ENCODE measurements at regions not wholly inside any gene's neighbourhood (a gene's known extent, or its start where the extent isn't known, plus 50 kb on each side); places are given as distances from the start of the nearest gene placed in this dataset.

GRCh38 chr12:124501112-124501561 is 66.3 kb downstream of the NCOR2 start:
- Histone ChIP-seq H3K4me1 (ENCODE audit: insufficient read depth) (peaks cover 39% of the 10 kb centered on the region), H2AFZ (no peak overlapping the region), H3K79me2 (ENCODE audit: insufficient read depth) (peaks cover 86% of the 10 kb centered on the region), H3K36me3 (ENCODE audit: low read depth) (no peaks in the 10 kb centered on the region), H3K4me3 (no peak overlapping the region), H3F3A (ENCODE audit: insufficient read depth) (peaks cover 21% of the 10 kb centered on the region), H3K9ac (no peak overlapping the region), H3K27ac (no peak overlapping the region), H3K9me2 (ENCODE audit: insufficient read depth) (no peaks in the 10 kb centered on the region), H4K20me1 (ENCODE audit: insufficient read depth) (peaks cover 4% of the 10 kb centered on the region; the same call in 1 of the 2 replicates), H3K4me2 (ENCODE audit: unreplicated experiment) (no peak overlapping the region), H3K9me3 (ENCODE audit: low read depth) (no peaks in the 10 kb centered on the region), H3K27me3 (replicated peaks; ENCODE audit: insufficient read depth) (no peaks in the 10 kb centered on the region)
- no peak for DNase-seq
- TF ChIP-seq EZH2phosphoT487 (IDR thresholded peaks at IDR 0.05; ENCODE audit: insufficient read depth, low read depth) (no peak), EZH2 (IDR thresholded peaks at IDR 0.05; ENCODE audit: insufficient read depth, poor library complexity, severe bottlenecking) (no peak)
- in situ Hi-C loops (cut with MboI): no loop called here
- 84% methylated on average over 15 to 17 of the region's 17 CpGs for WGBS, 2 experiments (ENCODE audit: low coverage in 1 of 2, low lambda C conversion rate in 2 of 2, missing lambda C conversion rate in 2 of 2)

DNA sequence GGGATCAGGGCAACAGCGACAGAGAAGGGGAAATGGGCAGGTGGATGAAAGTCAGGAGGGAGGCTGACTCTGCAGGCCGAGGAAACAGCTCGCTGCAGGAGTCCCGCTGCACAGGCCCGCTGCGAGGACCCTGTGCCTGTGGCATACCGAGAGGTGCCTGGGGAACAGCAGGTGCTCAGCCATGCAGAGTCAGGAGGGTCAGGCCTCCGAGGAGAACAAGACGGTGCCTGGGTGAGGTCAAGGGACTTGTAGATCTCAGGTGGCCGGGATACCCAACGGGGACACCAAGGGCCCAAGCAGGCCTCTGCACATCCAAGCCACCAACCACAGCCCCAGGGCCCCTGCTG is 67.5 kb downstream of the NCOR2 start:
- H3K4me2 ChIP-seq (ENCODE audit: unreplicated experiment): no peak overlapping the region
- H3K4me1 ChIP-seq (ENCODE audit: insufficient read depth): peaks cover 35% of the 10 kb centered on the region
- WGBS, 2 experiments (ENCODE audit: low coverage in 1 of 2, low lambda C conversion rate in 2 of 2, missing lambda C conversion rate in 2 of 2): 97 to 99% methylated on average over 11 of the region's 11 CpGs
- H3F3A ChIP-seq (ENCODE audit: insufficient read depth): peaks cover 21% of the 10 kb centered on the region
- DNase-seq: no peak
- in situ Hi-C loops (cut with MboI): no loop called here
- TF ChIP-seq EZH2 (IDR thresholded peaks at IDR 0.05; ENCODE audit: insufficient read depth, poor library complexity, severe bottlenecking) (no peak), EZH2phosphoT487 (IDR thresholded peaks at IDR 0.05; ENCODE audit: insufficient read depth, low read depth) (no peak)
- H3K79me2 ChIP-seq (ENCODE audit: insufficient read depth): peaks cover 86% of the 10 kb centered on the region
- H3K9me2 ChIP-seq (ENCODE audit: insufficient read depth): no peaks in the 10 kb centered on the region
- H3K27ac ChIP-seq: no peak overlapping the region
- H3K9ac ChIP-seq: no peak overlapping the region
- no peaks in the 10 kb centered on the region for H3K9me3 ChIP-seq (ENCODE audit: low read depth)
- peaks cover 4% of the 10 kb centered on the region; the same call in 1 of the 2 replicates for H4K20me1 ChIP-seq (ENCODE audit: insufficient read depth)
- no peaks in the 10 kb centered on the region for H3K36me3 ChIP-seq (ENCODE audit: low read depth)
- H3K27me3 ChIP-seq (replicated peaks; ENCODE audit: insufficient read depth): no peaks in the 10 kb centered on the region
- H3K4me3 ChIP-seq: no peak overlapping the region
- H2AFZ ChIP-seq: no peak overlapping the region

DNA sequence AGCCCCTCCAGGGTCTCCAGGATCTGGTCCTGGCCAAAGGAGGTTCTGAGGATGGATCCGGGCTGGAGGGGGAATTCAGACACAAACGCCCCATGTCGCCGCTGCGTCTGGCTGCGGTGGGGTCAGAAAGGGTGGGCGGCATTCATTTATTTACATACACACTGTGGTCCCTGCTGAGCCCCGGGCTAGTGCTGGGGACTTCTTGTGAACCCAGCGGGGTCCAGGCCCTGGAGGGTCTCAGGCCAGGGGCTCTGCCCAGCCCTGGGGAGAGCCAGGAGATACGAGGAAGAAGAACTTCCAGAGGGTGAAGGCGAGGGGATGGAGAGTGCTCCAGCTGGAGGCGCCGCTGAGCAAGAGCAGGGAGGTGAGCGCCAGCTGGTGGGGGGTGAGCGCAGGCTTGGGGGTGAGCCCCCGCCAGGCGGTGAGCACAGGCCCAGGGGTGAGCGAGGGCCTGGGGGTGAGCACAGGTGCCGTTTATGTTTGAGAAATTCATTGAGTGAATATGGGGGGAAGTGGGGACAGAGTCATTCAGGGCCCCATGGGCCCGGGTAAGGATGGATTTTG is 68.1 kb downstream of the NCOR2 start:
- no peak overlapping the region for H2AFZ ChIP-seq
- TF ChIP-seq EZH2phosphoT487 (IDR thresholded peaks at IDR 0.05; ENCODE audit: insufficient read depth, low read depth) (no peak), EZH2 (IDR thresholded peaks at IDR 0.05; ENCODE audit: insufficient read depth, poor library complexity, severe bottlenecking) (no peak)
- no peaks in the 10 kb centered on the region for H3K9me2 ChIP-seq (ENCODE audit: insufficient read depth)
- 88 to 90% methylated on average over 17 to 20 of the region's 20 CpGs for WGBS, 2 experiments (ENCODE audit: low coverage in 1 of 2, low lambda C conversion rate in 2 of 2, missing lambda C conversion rate in 2 of 2)
- no peak overlapping the region for H3K9ac ChIP-seq
- H3K4me1 ChIP-seq (ENCODE audit: insufficient read depth): peaks cover 35% of the 10 kb centered on the region
- H3K27ac ChIP-seq: peak overlapping the region; percentile 98
- peaks cover 21% of the 10 kb centered on the region for H3F3A ChIP-seq (ENCODE audit: insufficient read depth)
- H3K4me3 ChIP-seq: no peak overlapping the region
- H3K27me3 ChIP-seq (replicated peaks; ENCODE audit: insufficient read depth): no peaks in the 10 kb centered on the region
- no peak for DNase-seq
- in situ Hi-C loops (cut with MboI): no loop called here
- no peaks in the 10 kb centered on the region for H3K9me3 ChIP-seq (ENCODE audit: low read depth)
- no peaks in the 10 kb centered on the region for H3K36me3 ChIP-seq (ENCODE audit: low read depth)
- H3K79me2 ChIP-seq (ENCODE audit: insufficient read depth): peaks cover 86% of the 10 kb centered on the region
- H4K20me1 ChIP-seq (ENCODE audit: insufficient read depth): peaks cover 4% of the 10 kb centered on the region; the same call in 1 of the 2 replicates
- peak overlapping the region; percentile 54 for H3K4me2 ChIP-seq (ENCODE audit: unreplicated experiment)

DNA sequence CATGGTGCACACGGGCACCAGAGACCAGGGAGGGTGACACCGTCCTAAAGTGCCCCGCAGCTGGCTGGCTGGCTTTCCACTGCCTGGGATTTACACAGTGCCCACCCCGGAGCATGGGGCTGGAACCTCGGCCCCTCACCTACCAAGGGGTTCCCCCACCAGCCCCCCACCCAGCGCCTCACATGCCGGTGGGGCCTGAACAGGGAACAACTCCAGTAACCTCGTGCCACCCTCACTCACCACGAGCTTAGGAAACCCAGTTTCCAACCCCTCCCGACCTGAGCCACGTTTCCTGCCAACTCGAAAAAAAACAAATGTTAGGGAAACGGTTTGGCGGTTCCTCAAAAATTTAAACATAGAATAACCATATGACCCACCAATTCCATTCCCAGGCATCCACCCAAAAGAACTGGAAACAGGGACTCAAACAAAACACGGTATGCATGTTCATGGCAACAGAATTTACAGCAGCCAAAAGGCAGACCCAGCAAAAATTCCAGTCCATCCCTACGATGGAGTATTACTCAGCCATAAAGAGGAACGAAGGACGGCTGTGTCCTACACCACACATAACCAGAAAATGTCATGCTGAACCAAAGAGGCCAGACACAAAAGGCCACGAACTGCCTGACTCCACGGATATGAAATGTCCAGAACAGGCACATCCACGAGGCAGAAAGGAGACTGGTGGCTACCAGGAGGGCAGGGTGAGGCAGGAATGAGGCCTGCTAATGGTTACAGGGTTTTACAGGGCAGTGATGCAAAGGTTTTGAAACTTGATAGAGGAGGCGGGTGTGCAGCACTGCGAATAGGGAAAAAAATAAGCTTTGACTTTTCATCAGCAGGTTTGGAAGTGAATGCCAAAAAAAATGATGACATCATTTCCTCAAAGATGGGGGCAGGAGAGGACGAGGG is 68.9 kb downstream of the NCOR2 start:
- no peak overlapping the region for H2AFZ ChIP-seq
- in situ Hi-C loops (cut with MboI): no loop called here
- peaks cover 85% of the 10 kb centered on the region for H3K79me2 ChIP-seq (ENCODE audit: insufficient read depth)
- TF ChIP-seq EZH2 (IDR thresholded peaks at IDR 0.05; ENCODE audit: insufficient read depth, poor library complexity, severe bottlenecking): no peak
- no peak for TF ChIP-seq EZH2phosphoT487 (IDR thresholded peaks at IDR 0.05; ENCODE audit: insufficient read depth, low read depth)
- no peaks in the 10 kb centered on the region for H3K9me2 ChIP-seq (ENCODE audit: insufficient read depth)
- no peaks in the 10 kb centered on the region for H3K27me3 ChIP-seq (replicated peaks; ENCODE audit: insufficient read depth)
- H3K36me3 ChIP-seq (ENCODE audit: low read depth): no peaks in the 10 kb centered on the region
- DNase-seq: peak; percentile 81
- H3K4me3 ChIP-seq: peak overlapping the region; percentile 5; the same call in 1 of the 2 replicates
- 34 to 41% methylated on average over 20 to 24 of the region's 24 CpGs for WGBS, 2 experiments (ENCODE audit: low coverage in 1 of 2, low lambda C conversion rate in 2 of 2, missing lambda C conversion rate in 2 of 2)
- H3K27ac ChIP-seq: peak overlapping the region; percentile 98
- H3K4me1 ChIP-seq (ENCODE audit: insufficient read depth): peaks cover 35% of the 10 kb centered on the region
- H3K9ac ChIP-seq: peak overlapping the region; percentile 80
- peaks cover 21% of the 10 kb centered on the region for H3F3A ChIP-seq (ENCODE audit: insufficient read depth)
- H3K4me2 ChIP-seq (ENCODE audit: unreplicated experiment): peak overlapping the region; percentile 54
- peaks cover 4% of the 10 kb centered on the region; the same call in 1 of the 2 replicates for H4K20me1 ChIP-seq (ENCODE audit: insufficient read depth)
- no peaks in the 10 kb centered on the region for H3K9me3 ChIP-seq (ENCODE audit: low read depth)

Data from GM23248 (cell line).